GM18508 (cell line): ENCODE measurements at regions not wholly inside any gene's neighbourhood (a gene's known extent, or its start where the extent isn't known, plus 50 kb on each side); places are given as distances from the start of the nearest gene placed in this dataset.

Source experiments
- ATAC-seq: cut with Tn5 transposase; IDR thresholded peaks from one replicate; pipeline ENCODE4 v1.9.1; 2021; ENCODE audit warnings: moderate number of reproducible peaks; ENCODE audit not compliant: insufficient read depth, unreplicated experiment

GRCh38 chr11:93248602-93249001 is 50.8 kb upstream of the SLC36A4 start:
- no peak for ATAC-seq

GRCh38 chr11:93249459-93250220 is 51.8 kb upstream of the SLC36A4 start:
- ATAC-seq: no peak

GRCh38 chr11:93250326-93250725 is 52.5 kb upstream of the SLC36A4 start:
- ATAC-seq: no peak

- ATAC-seq: no peak
These were observed 54.1 kb upstream of the SLC36A4 start for GRCh38 chr11:93251922-93252321.

GRCh38 chr11:93253111-93253510 is 55.3 kb upstream of the SLC36A4 start:
- no peak for ATAC-seq

DNA sequence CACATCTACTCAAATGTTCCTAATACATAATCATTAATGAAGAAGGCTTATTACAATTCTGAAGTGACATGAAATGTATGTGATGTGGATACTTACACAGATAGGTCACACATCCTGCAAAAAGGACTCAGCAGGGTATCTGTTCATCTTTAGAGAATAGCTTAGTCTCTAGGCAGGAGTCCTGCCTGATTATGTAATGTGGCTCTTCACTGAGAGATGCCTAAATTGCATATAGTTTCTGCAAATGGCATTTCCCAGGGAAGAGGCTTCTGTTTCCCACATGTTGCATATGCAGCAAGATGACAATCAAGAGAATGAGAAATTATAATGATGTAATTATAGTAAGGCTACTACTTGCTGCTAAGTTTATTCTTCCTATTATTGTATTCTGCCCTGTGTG is 58.8 kb upstream of the SLC36A4 start:
- ATAC-seq: no peak

GRCh38 chr11:93267383-93267782 is 63.2 kb upstream of the DEUP1 start:
- no peak for ATAC-seq

DNA sequence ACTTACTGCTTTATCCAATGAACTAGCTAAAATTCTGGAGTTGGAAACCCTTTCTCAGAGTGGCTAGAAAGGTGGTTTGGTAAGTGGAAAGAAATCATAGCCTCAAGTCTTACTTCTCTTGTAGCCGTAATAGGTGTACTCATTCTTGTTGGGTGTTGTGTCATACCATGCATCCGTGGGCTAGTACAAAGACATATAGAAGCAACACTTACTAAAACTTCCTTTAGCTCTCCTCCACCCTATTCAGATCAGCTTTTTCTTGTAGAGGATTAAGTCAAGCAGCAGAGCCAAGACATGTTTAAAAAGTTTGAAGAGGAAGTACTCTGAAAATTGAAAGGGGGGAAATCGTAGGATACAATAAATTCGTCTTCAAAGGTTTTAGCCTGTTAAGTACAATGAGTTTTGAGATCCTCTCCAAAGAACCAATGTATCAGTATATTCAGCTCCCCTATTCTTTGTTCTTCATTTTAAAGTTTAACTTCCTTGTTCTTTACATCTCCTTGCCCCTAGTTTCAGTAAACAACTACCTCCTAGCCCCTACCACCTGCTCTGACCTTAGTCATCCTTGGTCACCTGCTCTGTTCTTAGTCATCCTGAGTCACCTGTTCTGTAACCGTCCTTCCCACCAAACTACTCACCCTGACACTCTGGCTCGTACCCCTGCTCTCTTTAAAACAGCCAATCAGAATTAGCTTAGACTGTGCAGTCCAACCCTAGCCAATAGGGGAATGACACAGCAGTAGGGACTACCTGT is 62.1 kb upstream of the DEUP1 start:
- no peak for ATAC-seq

GRCh38 chr11:93271596-93271995 is 58.9 kb upstream of the DEUP1 start:
- no peak for ATAC-seq

GRCh38 chr11:93274851-93275250 is 55.7 kb upstream of the DEUP1 start:
- ATAC-seq: no peak

- ATAC-seq: no peak
These were observed 51.6 kb upstream of the DEUP1 start for GRCh38 chr11:93278976-93279375.

DNA sequence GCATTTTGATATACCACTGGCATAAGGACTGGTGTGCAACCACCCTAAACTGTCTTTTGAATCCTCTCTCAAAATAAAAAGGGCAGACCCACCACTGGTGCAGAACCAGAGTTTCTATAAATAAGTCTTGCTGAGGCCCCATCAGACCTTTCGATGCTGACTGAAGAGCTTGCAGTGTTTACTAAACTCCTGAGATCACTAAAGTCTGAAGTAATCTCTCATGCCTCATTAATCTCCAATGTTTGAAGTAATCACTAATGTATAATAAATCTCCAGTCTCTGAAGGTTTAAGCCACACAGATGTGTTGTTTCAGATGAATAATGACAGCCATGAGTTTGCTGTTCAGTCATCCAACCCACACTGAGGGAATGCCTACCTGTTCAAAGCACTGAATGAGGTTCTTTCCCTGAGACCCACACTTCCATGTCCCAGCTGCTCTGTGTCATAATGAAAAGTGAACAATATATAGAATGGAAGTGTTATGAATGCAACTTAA is 50.6 kb upstream of the DEUP1 start:
- peak; percentile 37 for ATAC-seq
